Lower lobe of right lung (tissue), 2 donors: ENCODE measurements at regions not wholly inside any gene's neighbourhood (a gene's known extent, or its start where the extent isn't known, plus 50 kb on each side); places are given as distances from the start of the nearest gene placed in this dataset.

Source experiments
- ATAC-seq, 2 donors: fragments of 200-7000 bp; cut with Tn5 transposase; one replicate each; pipeline ENCODE4 v1.9.1; 2020 to 2022; ENCODE audit warnings: mild to moderate bottlenecking in 2 of 2, moderate library complexity in 2 of 2
- DNase-seq: peaks from one replicate; pipeline ENCODE4 v3.0.0-alpha.2; 2020
- H3K27ac ChIP-seq: fragments of 200-600 bp; one replicate; pipeline ENCODE4 v1.8.0; 2022
- H3K27me3 ChIP-seq: fragments of 200-600 bp; one replicate; pipeline ENCODE4 v1.8.0; 2022; ENCODE audit warnings: low read depth
- H3K36me3 ChIP-seq: fragments of 200-600 bp; one replicate; pipeline ENCODE4 v1.8.0; 2022; ENCODE audit warnings: mild to moderate bottlenecking
- H3K4me1 ChIP-seq: fragments of 200-600 bp; one replicate; pipeline ENCODE4 v1.8.0; 2022
- H3K4me3 ChIP-seq: fragments of 200-600 bp; one replicate; pipeline ENCODE4 v1.8.0; 2022; ENCODE audit warnings: mild to moderate bottlenecking
- H3K9me3 ChIP-seq: fragments of 200-600 bp; one replicate; pipeline ENCODE4 v1.8.0; 2022
- CTCF ChIP-seq: fragments of 200-600 bp; IDR thresholded peaks from one replicate; pipeline ENCODE4 v1.8.0; 2022; ENCODE audit warnings: antibody characterized with exemption, mild to moderate bottlenecking
- intact Hi-C: fragments of 100-400 bp; cut with DNase I; formaldehyde crosslinking; loops from one replicate; pipeline ENCODE4 v1.11.0; 2022
- donor health status: DM: no; HTN: yes; CAD: no; lungs with severe emphysema.

- Histone ChIP-seq H3K27ac (no peak overlapping the region), H3K4me1 (no peaks in the 10 kb centered on the region), H3K4me3 (no peak overlapping the region), H3K9me3 (no peaks in the 10 kb centered on the region), H3K36me3 (no peaks in the 10 kb centered on the region), H3K27me3 (no peaks in the 10 kb centered on the region)
- ATAC-seq (no peak), DNase-seq (no peak)
- TF ChIP-seq CTCF: no peak
- intact Hi-C loops: no loop called here
Observed at GRCh38 chr13:99717959-99718674, 216.8 kb downstream of the TM9SF2 start.

GRCh38 chr13:99709134-99709533, 207.9 kb downstream of the TM9SF2 start:
- Histone ChIP-seq H3K4me1 (no peaks in the 10 kb centered on the region), H3K27ac (no peak overlapping the region), H3K27me3 (no peaks in the 10 kb centered on the region), H3K9me3 (no peaks in the 10 kb centered on the region), H3K4me3 (no peak overlapping the region), H3K36me3 (no peaks in the 10 kb centered on the region)
- no peak for TF ChIP-seq CTCF
- ATAC-seq (no peak), DNase-seq (no peak)
- intact Hi-C loops: no loop called here

GRCh38 chr13:99704390-99704789, 203.1 kb downstream of the TM9SF2 start:
- ATAC-seq (no peak), DNase-seq (no peak)
- TF ChIP-seq CTCF: no peak
- H3K36me3 ChIP-seq: no peaks in the 10 kb centered on the region
- H3K4me3 ChIP-seq: no peak overlapping the region
- no peaks in the 10 kb centered on the region for H3K9me3 ChIP-seq
- H3K27ac ChIP-seq: no peak overlapping the region
- intact Hi-C loops: no loop called here
- H3K4me1 ChIP-seq: no peaks in the 10 kb centered on the region
- no peaks in the 10 kb centered on the region for H3K27me3 ChIP-seq

GRCh38 chr13:99703908-99704307, 202.6 kb downstream of the TM9SF2 start:
- H3K9me3 ChIP-seq: no peaks in the 10 kb centered on the region
- H3K27ac ChIP-seq: no peak overlapping the region
- H3K4me3 ChIP-seq: no peak overlapping the region
- H3K27me3 ChIP-seq: no peaks in the 10 kb centered on the region
- no peak for TF ChIP-seq CTCF
- ATAC-seq (no peak), DNase-seq (no peak)
- H3K4me1 ChIP-seq: no peaks in the 10 kb centered on the region
- H3K36me3 ChIP-seq: no peaks in the 10 kb centered on the region
- intact Hi-C loops: no loop called here

- TF ChIP-seq CTCF: no peak
- no peaks in the 10 kb centered on the region for H3K9me3 ChIP-seq
- H3K27ac ChIP-seq: no peak overlapping the region
- H3K4me3 ChIP-seq: no peak overlapping the region
- H3K27me3 ChIP-seq: no peaks in the 10 kb centered on the region
- DNase-seq (no peak), ATAC-seq (no peak)
- intact Hi-C loops: no loop called here
- no peaks in the 10 kb centered on the region for H3K36me3 ChIP-seq
- H3K4me1 ChIP-seq: no peaks in the 10 kb centered on the region
Observed at GRCh38 chr13:99702687-99703319, 201.5 kb downstream of the TM9SF2 start.
